H1 (cell line): ENCODE measurements at regions not wholly inside any gene's neighbourhood (a gene's known extent, or its start where the extent isn't known, plus 50 kb on each side); places are given as distances from the start of the nearest gene placed in this dataset.
A peak's percentile ranks its signal among the peaks of the same experiment; 100 is the strongest.

Source experiments
- CTCF ChIA-PET: fragments of 300-600 bp; sonication (Branson Sonifier 250); formaldehyde crosslinking; loops from one replicate; lab custom pipeline; 2021; ENCODE audit not compliant: partially characterized antibody; lab: Charles Lee
- POLR2A ChIA-PET: fragments of 300-600 bp; sonication (Branson Sonifier 250); formaldehyde crosslinking; loops from one replicate; lab custom pipeline; 2021; ENCODE audit warnings: inconsistent platforms; ENCODE audit not compliant: partially characterized antibody; lab: Charles Lee
- DNase-seq, 2 experiments: peaks; one replicate each; pipeline versions ENCODE4 v3.0.0 to v3.0.0-alpha.2; 2010 to 2022; ENCODE audit warnings: low spot score in 2 of 2, low read depth in 1 of 2, mixed read lengths in 1 of 2
- FAIRE-seq: peaks from 2 replicates; lab custom pipeline; 2011; peaks lifted over from hg19 to GRCh38; lab: Jason Lieb, UNC
- H2AFZ ChIP-seq: 2 replicates; pipeline ENCODE4 v1.8.1; 2012; ENCODE audit warnings: low read length, inconsistent platforms
- H2AK5ac ChIP-seq: 2 replicates; pipeline ENCODE4 v1.6.1; 2013; ENCODE audit warnings: low read depth, low read length
- H2BK120ac ChIP-seq: replicated peaks from 2 replicates; pipeline ENCODE3; 2013; ENCODE audit warnings: low read depth, low read length, inconsistent platforms
- H2BK12ac ChIP-seq: 2 replicates; pipeline ENCODE4 v1.6.1; 2013; ENCODE audit warnings: low read depth, low read length
- H2BK15ac ChIP-seq: 2 replicates; pipeline ENCODE4 v1.6.1; 2013; ENCODE audit warnings: low read length
- H2BK20ac ChIP-seq: 2 replicates; pipeline ENCODE4 v1.6.1; 2013; ENCODE audit warnings: low read length
- H2BK5ac ChIP-seq: 2 replicates; pipeline ENCODE4 v1.6.1; 2013; ENCODE audit warnings: low read depth, low read length
- H3K14ac ChIP-seq: 2 replicates; pipeline ENCODE4 v1.6.1; 2013; ENCODE audit warnings: inconsistent platforms; ENCODE audit not compliant: insufficient read length
- H3K18ac ChIP-seq: 2 replicates; pipeline ENCODE4 v1.6.1; 2013; ENCODE audit warnings: low read length; ENCODE audit errors: extremely low read depth
- H3K23ac ChIP-seq: 2 replicates; pipeline ENCODE4 v1.6.1; 2013; ENCODE audit warnings: inconsistent platforms; ENCODE audit not compliant: insufficient read length
- H3K23me2 ChIP-seq: 2 replicates; pipeline ENCODE4 v1.6.1; 2013; ENCODE audit warnings: low read depth, low read length
- H3K27ac ChIP-seq: 2 replicates; pipeline ENCODE4 v1.6.1; 2011; ENCODE audit warnings: low read depth, low read length, inconsistent platforms
- H3K27me3 ChIP-seq, 4 experiments: replicated peaks in 1 of 4; 1 replicate in 1 of 4; 2 replicates in 3 of 4; pipeline versions ENCODE4 v1.6.1 to v1.8.1; 2011 to 2013; ENCODE audit warnings: low read length in 3 of 4, mild to moderate bottlenecking in 3 of 4, inconsistent platforms in 2 of 4, mixed read lengths in 2 of 4, moderate library complexity in 1 of 4; ENCODE audit not compliant: control insufficient read depth in 3 of 4, insufficient read depth in 3 of 4; ENCODE audit errors: extremely low read depth in 1 of 4
- H3K36me3 ChIP-seq, 4 experiments: 2 replicates each; pipeline versions ENCODE4 v1.6.1 to v1.8.1; 2011 to 2013; ENCODE audit warnings: mild to moderate bottlenecking in 4 of 4, low read length in 3 of 4, moderate library complexity in 2 of 4, control low read depth in 1 of 4, inconsistent platforms in 1 of 4; ENCODE audit not compliant: insufficient read depth in 4 of 4, control insufficient read depth in 2 of 4
- H3K4ac ChIP-seq: replicated peaks from 2 replicates; pipeline ENCODE3; 2013; ENCODE audit warnings: low read length, low read depth, mixed read lengths, inconsistent platforms; ENCODE audit not compliant: insufficient read length
- H3K4me1 ChIP-seq, 4 experiments: replicated peaks in 1 of 4; 1 replicate in 1 of 4; 2 replicates in 3 of 4; pipeline versions ENCODE4 v1.6.1 to v1.8.1; 2011 to 2013; ENCODE audit warnings: low read length in 3 of 4, inconsistent platforms in 2 of 4, mixed read lengths in 1 of 4; ENCODE audit not compliant: insufficient read depth in 4 of 4, control insufficient read depth in 3 of 4
- H3K4me2 ChIP-seq, 2 experiments: 2 replicates each; pipeline versions ENCODE4 v1.6.1 to v1.8.1; 2011 to 2013; ENCODE audit warnings: low read depth in 2 of 2, low read length in 2 of 2, control low read depth in 1 of 2, inconsistent platforms in 1 of 2, mild to moderate bottlenecking in 1 of 2; ENCODE audit not compliant: insufficient read depth in 1 of 2
- H3K4me3 ChIP-seq, 4 experiments: fragments of 200-600, 300-600 bp in 1 of 4; sonication (generic), shearing (Covaris generic), sonication (Bioruptor Twin) in 1 of 4; 2 replicates each; pipeline versions ENCODE4 v1.5.1 to v1.8.1; 2011 to 2016; ENCODE audit warnings: low read length in 4 of 4, low read depth in 3 of 4, control low read depth in 2 of 4, inconsistent platforms in 2 of 4, mild to moderate bottlenecking in 2 of 4, mixed read lengths in 1 of 4, moderate library complexity in 1 of 4; ENCODE audit not compliant: insufficient read depth in 2 of 4; ENCODE audit errors: extremely low read depth in 1 of 4
- H3K56ac ChIP-seq: replicated peaks from 2 replicates; pipeline ENCODE3; 2013; ENCODE audit warnings: low read depth, mild to moderate bottlenecking, mixed read lengths, low read length, inconsistent platforms; ENCODE audit not compliant: insufficient read length
- H3K79me1 ChIP-seq: 2 replicates; pipeline ENCODE4 v1.6.1; 2013; ENCODE audit warnings: low read depth, low read length, control low read depth
- H3K79me2 ChIP-seq, 2 experiments: 2 replicates each; pipeline versions ENCODE4 v1.6.1 to v1.8.1; 2012 to 2013; ENCODE audit warnings: low read length in 2 of 2, mild to moderate bottlenecking in 2 of 2, inconsistent platforms in 1 of 2; ENCODE audit not compliant: insufficient read depth in 2 of 2, control insufficient read depth in 1 of 2
- H3K9ac ChIP-seq, 4 experiments: replicated peaks in 1 of 4; 1 replicate in 1 of 4; 2 replicates in 3 of 4; pipeline versions ENCODE4 v1.6.1 to v1.8.1; 2011 to 2013; ENCODE audit warnings: low read depth in 3 of 4, low read length in 3 of 4, control low read depth in 2 of 4, mild to moderate bottlenecking in 2 of 4, moderate library complexity in 2 of 4, inconsistent platforms in 1 of 4; ENCODE audit errors: extremely low read depth in 1 of 4
- H3K9me3 ChIP-seq, 2 experiments: 2 replicates each; pipeline versions ENCODE4 v1.6.1 to v1.8.1; 2012 to 2013; ENCODE audit warnings: mild to moderate bottlenecking in 2 of 2, moderate library complexity in 2 of 2, control low read depth in 1 of 2, inconsistent platforms in 1 of 2, low read depth in 1 of 2, low read length in 1 of 2, mixed read lengths in 1 of 2; ENCODE audit not compliant: insufficient read depth in 2 of 2
- H4K20me1 ChIP-seq, 2 experiments: replicated peaks in 1 of 2; 2 replicates each; pipeline versions ENCODE3 to v1.8.1; 2011 to 2013; ENCODE audit warnings: inconsistent platforms in 2 of 2, low read length in 2 of 2, mild to moderate bottlenecking in 1 of 2; ENCODE audit not compliant: insufficient read depth in 2 of 2, control insufficient read depth in 1 of 2
- H4K5ac ChIP-seq: 2 replicates; pipeline ENCODE4 v1.6.1; 2013; ENCODE audit warnings: low read length, low read depth, mixed read lengths, inconsistent platforms; ENCODE audit not compliant: insufficient read length
- H4K8ac ChIP-seq: 2 replicates; pipeline ENCODE4 v1.8.0; 2013; ENCODE audit warnings: mild to moderate bottlenecking, moderate library complexity, low read length, inconsistent platforms; ENCODE audit not compliant: insufficient read depth; ENCODE audit errors: extremely low read depth
- H4K91ac ChIP-seq: replicated peaks from 2 replicates; pipeline ENCODE3; 2013; ENCODE audit warnings: low read length, mixed read lengths, inconsistent platforms; ENCODE audit not compliant: insufficient read length
- ASH2L ChIP-seq: fragments of 200-600, 300-600 bp; sonication (generic); IDR thresholded peaks from one replicate; pipeline ENCODE4 v1.7.1; 2017; ENCODE audit warnings: low read length
- ATF2 ChIP-seq: IDR thresholded peaks from 2 replicates; pipeline ENCODE4 v1.6.1; 2012; ENCODE audit warnings: low read length, inconsistent platforms
- EZH2 ChIP-seq: fragments of 200-600 bp; sonication (generic); IDR thresholded peaks from 2 replicates; pipeline ENCODE4 v1.7.1; 2012; ENCODE audit warnings: low read depth, mild to moderate bottlenecking, moderate library complexity, low read length, inconsistent platforms; ENCODE audit not compliant: severe bottlenecking
- HDAC6 ChIP-seq: IDR thresholded peaks from one replicate; pipeline ENCODE4 v1.7.1; 2012; ENCODE audit warnings: low read depth, mild to moderate bottlenecking, inconsistent platforms, low read length, moderate library complexity
- JUN ChIP-seq: IDR thresholded peaks from 2 replicates; pipeline ENCODE4 v1.6.1; 2011; ENCODE audit warnings: low read depth, mild to moderate bottlenecking, improper control_type of control experiment, low read length
- KDM4A ChIP-seq: IDR thresholded peaks from one replicate; pipeline ENCODE4 v1.7.1; 2012; ENCODE audit warnings: low read depth, mild to moderate bottlenecking, moderate library complexity, low read length, inconsistent platforms; ENCODE audit not compliant: severe bottlenecking
- KDM5A ChIP-seq: fragments of 200-600 bp; IDR thresholded peaks from 2 replicates; pipeline ENCODE4 v1.7.1; 2012; ENCODE audit warnings: mild to moderate bottlenecking, low read length, inconsistent platforms, mixed read lengths
- RNF2 ChIP-seq: fragments of 200-900, 300-1000 bp; sonication (generic); IDR thresholded peaks from 2 replicates; pipeline ENCODE4 v1.7.1; 2016; ENCODE audit warnings: borderline replicate concordance, low read depth, mild to moderate bottlenecking, antibody characterized with exemption, low read length; ENCODE audit not compliant: poor library complexity, severe bottlenecking; ENCODE audit errors: missing control alignments
- SP4 ChIP-seq: IDR thresholded peaks from 2 replicates; pipeline ENCODE4 v1.6.1; 2012; ENCODE audit warnings: low read length, inconsistent platforms
- TCF12 ChIP-seq: IDR thresholded peaks from 2 replicates; pipeline ENCODE4 v1.6.1; 2011; ENCODE audit warnings: low read depth, mild to moderate bottlenecking, low read length
- TEAD4 ChIP-seq: IDR thresholded peaks from 2 replicates; pipeline ENCODE4 v1.6.1; 2012; ENCODE audit warnings: low read depth, low read length, inconsistent platforms, mixed read lengths
- WGBS, 2 experiments: shearing (Covaris generic) in 1 of 2; methylation state at CpG; one replicate each; pipeline versions ENCODE4 v1.1.6 to v1.1.7; 2013 to 2015; ENCODE audit warnings: low lambda C conversion rate in 2 of 2, mixed read lengths in 2 of 2, inconsistent platforms in 1 of 2, low coverage in 1 of 2, missing lambda C conversion rate in 1 of 2; ENCODE audit not compliant: insufficient replicate concordance in 2 of 2, insufficient coverage in 1 of 2, insufficient read length in 1 of 2; ENCODE audit errors: extremely low coverage in 1 of 2, missing lambda C conversion rate in 1 of 2; 5-methylcytosine and 5-hydroxymethylcytosine counted together

DNA sequence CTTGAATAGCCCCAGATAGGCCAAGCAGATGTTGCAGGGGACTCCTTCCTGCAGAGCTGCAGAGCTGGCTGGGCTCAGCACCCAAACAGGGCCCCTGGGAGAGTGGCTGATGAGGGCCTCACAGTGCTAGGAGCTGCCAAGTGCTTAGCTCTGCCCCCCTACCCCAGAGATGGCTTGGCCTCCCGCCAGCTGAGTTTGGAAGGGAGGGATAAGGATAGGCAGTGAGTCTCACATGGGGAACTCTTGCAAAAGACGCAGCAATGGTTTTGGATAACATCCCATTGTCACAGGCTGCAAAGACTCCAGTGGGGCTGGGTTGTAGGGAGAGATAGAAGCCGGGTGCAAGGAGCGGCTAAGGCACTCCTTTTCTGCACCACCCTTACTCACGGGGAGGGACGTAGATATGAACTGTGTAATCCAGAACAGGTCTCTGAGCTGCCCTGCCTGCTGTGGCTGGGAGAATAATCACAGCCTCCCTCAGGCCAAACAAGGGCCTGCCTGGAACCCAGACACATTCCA, 52.9 kb upstream of the MAF start:
- H3K18ac ChIP-seq, result no peak overlapping the region
- no peak overlapping the region for H2BK5ac ChIP-seq
- CTCF ChIA-PET, result interaction anchor here (1.0 kb wide), 1 partner anchor 52 kb away, joined by 3 read pairs; no protein-coding TSS in a partner anchor
- TF ChIP-seq KDM5A, result no peak
- TF ChIP-seq EZH2, result no peak
- no peak for TF ChIP-seq ASH2L
- TF ChIP-seq TCF12, result no peak
- TF ChIP-seq JUN, result no peak
- TF ChIP-seq KDM4A, result no peak
- TF ChIP-seq ATF2, result no peak
- TF ChIP-seq RNF2, result no peak
- TF ChIP-seq TEAD4, result no peak
- no peak for TF ChIP-seq SP4
- TF ChIP-seq HDAC6, result no peak
- FAIRE-seq (no peak), DNase-seq (no peak)
- no peaks in the 10 kb centered on the region for H3K23me2 ChIP-seq
- 0 out of 2 replicates have a peak overlapping the region, but pooled peaks have one; percentile 12 for H4K8ac ChIP-seq
- no peak overlapping the region for H3K23ac ChIP-seq
- POLR2A ChIA-PET, result interaction anchor here (0.7 kb wide), 1 partner anchor 525 kb away, joined by 3 read pairs; no protein-coding TSS in a partner anchor
- no peak overlapping the region for H3K27ac ChIP-seq
- no peak overlapping the region; the same call in 1 of the 2 replicates for H2BK12ac ChIP-seq
- H3K4me2 ChIP-seq, result no peak overlapping the region
- no peak overlapping the region for H2AFZ ChIP-seq
- H3K9ac ChIP-seq, result no peak overlapping the region
- H3K36me3 ChIP-seq, result no peaks in the 10 kb centered on the region
- no peaks in the 10 kb centered on the region for H3K79me1 ChIP-seq
- H3K79me2 ChIP-seq, result no peaks in the 10 kb centered on the region
- 89% methylated on average over 6 of the region's 6 CpGs; no CpG with 5 or more reads in 1 of the 2 experiments for WGBS, 2 experiments
- H3K4me3 ChIP-seq, result no peak overlapping the region
- no peak overlapping the region for H3K4ac ChIP-seq
- H4K20me1 ChIP-seq, result no peaks in the 10 kb centered on the region
- H4K5ac ChIP-seq, result no peak overlapping the region
- H3K27me3 ChIP-seq, result no peaks in the 10 kb centered on the region
- no peak overlapping the region for H3K56ac ChIP-seq
- no peaks in the 10 kb centered on the region for H3K4me1 ChIP-seq
- H3K9me3 ChIP-seq, result no peaks in the 10 kb centered on the region
- no peak overlapping the region for H4K91ac ChIP-seq
- no peak overlapping the region for H2BK120ac ChIP-seq
- H2BK20ac ChIP-seq, result no peak overlapping the region
- H2AK5ac ChIP-seq, result no peak overlapping the region
- H2BK15ac ChIP-seq, result no peak overlapping the region
- no peak overlapping the region for H3K14ac ChIP-seq
